Activated naive CD8-positive, alpha-beta T cell (primary cell): ENCODE measurements at regions not wholly inside any gene's neighbourhood (a gene's known extent, or its start where the extent isn't known, plus 50 kb on each side); places are given as distances from the start of the nearest gene placed in this dataset.

Source experiments
- H3K27ac Mint-ChIP-seq: one replicate; pipeline ENCODE4 v1.8.0; 2021; ENCODE audit warnings: mixed read lengths
- H3K27me3 Mint-ChIP-seq: one replicate; pipeline ENCODE4 v1.8.0; 2021; ENCODE audit warnings: mixed read lengths
- H3K36me3 Mint-ChIP-seq: one replicate; pipeline ENCODE4 v1.8.0; 2021; ENCODE audit warnings: mixed read lengths
- H3K4me1 Mint-ChIP-seq: one replicate; pipeline ENCODE4 v1.8.0; 2021; ENCODE audit warnings: low read depth, mixed read lengths
- H3K4me3 Mint-ChIP-seq: one replicate; pipeline ENCODE4 v1.8.0; 2021; ENCODE audit warnings: mild to moderate bottlenecking, mixed read lengths
- H3K9me3 Mint-ChIP-seq: one replicate; pipeline ENCODE4 v1.8.0; 2021; ENCODE audit warnings: low read depth, mixed read lengths

GRCh38 chr10:28410420-28411135 lies 107.7 kb upstream of the MPP7 start:
- Mint-ChIP-seq H3K4me1 (no peaks in the 10 kb centered on the region), H3K27me3 (peaks cover 5% of the 10 kb centered on the region), H3K27ac (no peak overlapping the region), H3K4me3 (no peak overlapping the region), H3K36me3 (peaks cover 2% of the 10 kb centered on the region), H3K9me3 (peaks cover 6% of the 10 kb centered on the region)

GRCh38 chr10:28411136-28411460 lies 108.2 kb upstream of the MPP7 start:
- Mint-ChIP-seq H3K9me3 (peaks cover 6% of the 10 kb centered on the region), H3K4me3 (no peak overlapping the region), H3K36me3 (peaks cover 2% of the 10 kb centered on the region), H3K27me3 (peaks cover 5% of the 10 kb centered on the region), H3K27ac (no peak overlapping the region), H3K4me1 (no peaks in the 10 kb centered on the region)

DNA sequence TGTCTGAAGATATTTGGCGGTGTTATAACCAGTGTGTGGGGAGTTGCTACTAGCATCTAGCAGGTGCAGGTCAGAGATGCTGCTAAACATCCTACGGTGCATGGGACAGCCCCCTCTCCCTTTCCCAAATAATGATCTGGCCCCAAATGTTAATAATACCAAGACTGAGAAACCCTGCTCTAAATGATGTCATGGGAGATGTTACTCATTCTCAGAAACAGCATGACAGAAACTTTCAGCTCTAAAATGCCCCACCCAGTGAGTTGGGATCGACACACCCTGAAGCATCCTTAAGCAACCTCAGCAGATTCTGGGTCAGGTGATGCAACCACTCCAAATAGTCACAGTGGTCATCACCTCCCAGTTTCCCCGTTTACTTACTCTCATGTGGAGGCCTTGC lies 108.8 kb upstream of the MPP7 start:
- peaks cover 2% of the 10 kb centered on the region for H3K36me3 Mint-ChIP-seq
- H3K4me3 Mint-ChIP-seq = no peak overlapping the region
- H3K9me3 Mint-ChIP-seq = peaks cover 6% of the 10 kb centered on the region
- H3K27me3 Mint-ChIP-seq = peaks cover 5% of the 10 kb centered on the region
- H3K4me1 Mint-ChIP-seq = no peaks in the 10 kb centered on the region
- H3K27ac Mint-ChIP-seq = no peak overlapping the region

- H3K36me3 Mint-ChIP-seq = peaks cover 2% of the 10 kb centered on the region
- no peak overlapping the region for H3K4me3 Mint-ChIP-seq
- H3K27me3 Mint-ChIP-seq = peaks cover 7% of the 10 kb centered on the region
- no peaks in the 10 kb centered on the region for H3K4me1 Mint-ChIP-seq
- no peak overlapping the region for H3K27ac Mint-ChIP-seq
- no peaks in the 10 kb centered on the region for H3K9me3 Mint-ChIP-seq
These were observed 114.8 kb upstream of the WAC start for GRCh38 chr10:28418069-28418468.

GRCh38 chr10:28425422-28425821 lies 107.5 kb upstream of the WAC start:
- H3K4me1 Mint-ChIP-seq = no peaks in the 10 kb centered on the region
- H3K36me3 Mint-ChIP-seq = no peaks in the 10 kb centered on the region
- no peaks in the 10 kb centered on the region for H3K9me3 Mint-ChIP-seq
- no peaks in the 10 kb centered on the region for H3K27me3 Mint-ChIP-seq
- H3K27ac Mint-ChIP-seq = no peak overlapping the region
- H3K4me3 Mint-ChIP-seq = no peak overlapping the region

DNA sequence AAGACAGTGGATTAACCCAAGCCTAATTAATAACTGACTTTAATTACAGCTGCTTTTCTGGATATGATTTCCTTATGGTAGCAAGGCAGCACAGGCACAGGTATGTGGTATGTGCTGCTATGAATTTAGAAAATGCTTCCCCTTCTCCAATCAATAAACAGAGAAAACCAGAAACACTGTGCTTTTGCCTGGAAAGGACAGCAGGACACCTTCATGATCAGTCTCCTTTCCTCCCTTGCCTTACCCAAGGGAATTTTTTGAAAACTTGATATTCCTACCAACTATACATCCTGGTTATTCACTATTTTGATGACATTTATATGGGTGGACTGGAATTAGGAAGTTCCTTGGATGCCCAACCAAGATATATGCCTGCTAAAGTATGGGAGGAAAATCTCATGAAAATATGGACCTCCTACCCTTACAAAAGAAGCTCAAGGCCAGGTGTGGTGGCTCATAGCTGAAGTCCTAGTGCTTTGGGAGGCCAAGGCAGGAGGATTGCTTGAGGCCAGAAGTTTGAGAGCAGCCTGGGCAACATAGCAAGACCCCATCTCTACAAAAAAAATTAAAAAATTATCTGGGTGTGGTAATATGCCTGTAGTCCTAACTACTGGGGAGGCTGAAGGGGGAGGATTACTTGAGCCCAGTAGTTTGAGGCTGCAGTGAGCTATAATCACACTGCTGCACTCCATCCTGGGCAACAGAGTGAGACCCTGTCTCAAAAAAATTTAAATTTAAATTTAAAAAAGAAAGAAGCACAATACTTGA lies 106.3 kb upstream of the WAC start:
- Mint-ChIP-seq H3K4me1 (no peaks in the 10 kb centered on the region), H3K4me3 (no peak overlapping the region)

DNA sequence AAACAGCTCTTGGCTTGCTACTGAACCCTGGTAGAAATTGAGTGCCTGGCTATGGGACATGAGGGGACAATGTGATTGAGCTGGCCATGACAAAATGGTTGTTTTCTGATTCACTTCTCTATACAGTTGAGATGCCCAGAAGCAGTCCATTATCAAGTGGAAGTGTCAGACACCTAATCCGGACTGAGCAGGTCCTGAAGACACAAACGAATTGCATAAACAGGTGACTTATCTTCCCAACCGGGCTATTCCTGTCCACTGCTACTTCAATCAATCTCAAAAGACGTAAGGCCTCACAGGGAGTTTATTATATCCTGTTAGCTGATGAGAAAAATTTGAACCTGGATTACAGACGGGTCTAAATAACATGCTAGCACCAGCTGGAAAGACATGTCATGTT lies 105.5 kb upstream of the WAC start:
- Mint-ChIP-seq H3K36me3 (no peaks in the 10 kb centered on the region), H3K4me1 (peaks cover 6% of the 10 kb centered on the region), H3K27me3 (peaks cover 2% of the 10 kb centered on the region), H3K9me3 (no peaks in the 10 kb centered on the region), H3K27ac (no peak overlapping the region), H3K4me3 (no peak overlapping the region)

More for the DNA sequence above, 106.3 kb upstream of the WAC start:
- Mint-ChIP-seq H3K9me3 (no peaks in the 10 kb centered on the region), H3K27ac (no peak overlapping the region), H3K36me3 (no peaks in the 10 kb centered on the region), H3K27me3 (no peaks in the 10 kb centered on the region)

- peaks cover 2% of the 10 kb centered on the region for H3K27me3 Mint-ChIP-seq
- no peak overlapping the region for H3K4me3 Mint-ChIP-seq
- H3K27ac Mint-ChIP-seq = no peak overlapping the region
- H3K36me3 Mint-ChIP-seq = no peaks in the 10 kb centered on the region
- H3K4me1 Mint-ChIP-seq = peaks cover 7% of the 10 kb centered on the region
- H3K9me3 Mint-ChIP-seq = no peaks in the 10 kb centered on the region
These were observed 103.9 kb upstream of the WAC start for GRCh38 chr10:28429045-28429444.

GRCh38 chr10:28429573-28430216 lies 103.2 kb upstream of the WAC start:
- no peaks in the 10 kb centered on the region for H3K36me3 Mint-ChIP-seq
- H3K4me1 Mint-ChIP-seq = peaks cover 7% of the 10 kb centered on the region
- peaks cover 2% of the 10 kb centered on the region for H3K27me3 Mint-ChIP-seq
- H3K4me3 Mint-ChIP-seq = no peak overlapping the region
- no peaks in the 10 kb centered on the region for H3K9me3 Mint-ChIP-seq
- no peak overlapping the region for H3K27ac Mint-ChIP-seq

DNA sequence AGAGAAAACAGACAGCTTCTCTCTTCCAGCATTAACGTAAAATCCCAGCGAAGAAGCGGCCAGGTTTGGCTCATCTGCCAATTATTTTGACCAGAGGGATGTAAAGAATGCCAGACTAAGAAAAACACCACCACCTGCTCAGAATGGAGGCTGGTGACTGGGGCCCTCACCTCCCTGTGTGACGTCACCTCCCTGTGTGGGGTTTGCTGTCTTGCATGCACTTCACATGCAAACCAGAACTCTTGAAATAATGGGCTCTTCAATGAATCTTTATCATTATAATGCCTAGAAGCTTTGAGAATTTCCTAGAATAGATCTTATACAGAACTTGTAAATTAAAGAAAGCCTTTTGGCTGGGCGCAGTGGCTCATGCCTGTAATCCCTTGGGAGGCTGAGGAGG lies 101.8 kb upstream of the WAC start:
- no peak overlapping the region for H3K27ac Mint-ChIP-seq
- no peak overlapping the region for H3K4me3 Mint-ChIP-seq
- H3K36me3 Mint-ChIP-seq = no peaks in the 10 kb centered on the region
- peaks cover 2% of the 10 kb centered on the region for H3K27me3 Mint-ChIP-seq
- H3K9me3 Mint-ChIP-seq = no peaks in the 10 kb centered on the region
- peaks cover 7% of the 10 kb centered on the region for H3K4me1 Mint-ChIP-seq

DNA sequence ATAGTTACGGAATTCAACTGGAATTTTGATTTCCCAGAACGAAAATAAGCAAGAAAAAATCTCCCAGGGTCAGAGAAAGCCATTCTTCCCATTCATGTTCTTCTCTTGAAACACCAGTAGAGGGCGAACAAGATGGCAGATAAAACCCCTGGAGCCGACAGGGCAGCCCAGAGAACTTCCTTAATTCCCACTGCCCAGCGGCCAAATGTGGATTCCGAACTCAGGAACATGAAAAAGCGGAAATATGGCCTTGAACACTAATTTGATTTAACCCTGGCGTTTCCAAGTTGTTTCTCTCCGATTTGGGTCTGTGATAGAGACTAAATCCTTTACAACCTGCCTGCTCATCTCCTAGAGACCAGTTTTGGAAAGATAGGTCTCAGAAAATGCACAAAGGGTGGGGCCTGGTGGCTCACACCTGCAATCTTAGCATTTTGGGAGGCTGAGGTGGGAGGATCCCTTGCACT lies 100.7 kb upstream of the WAC start:
- Mint-ChIP-seq H3K27me3 (peaks cover 2% of the 10 kb centered on the region), H3K27ac (no peak overlapping the region), H3K9me3 (no peaks in the 10 kb centered on the region)

GRCh38 chr10:28434063-28434462 lies 98.9 kb upstream of the WAC start:
- H3K27ac Mint-ChIP-seq = no peak overlapping the region
- H3K27me3 Mint-ChIP-seq = peaks cover 7% of the 10 kb centered on the region
- H3K4me1 Mint-ChIP-seq = peaks cover 7% of the 10 kb centered on the region

More for the DNA sequence above, 100.7 kb upstream of the WAC start:
- H3K36me3 Mint-ChIP-seq = no peaks in the 10 kb centered on the region
- H3K4me3 Mint-ChIP-seq = peak overlapping the region; percentile 66
- peaks cover 7% of the 10 kb centered on the region for H3K4me1 Mint-ChIP-seq

DNA sequence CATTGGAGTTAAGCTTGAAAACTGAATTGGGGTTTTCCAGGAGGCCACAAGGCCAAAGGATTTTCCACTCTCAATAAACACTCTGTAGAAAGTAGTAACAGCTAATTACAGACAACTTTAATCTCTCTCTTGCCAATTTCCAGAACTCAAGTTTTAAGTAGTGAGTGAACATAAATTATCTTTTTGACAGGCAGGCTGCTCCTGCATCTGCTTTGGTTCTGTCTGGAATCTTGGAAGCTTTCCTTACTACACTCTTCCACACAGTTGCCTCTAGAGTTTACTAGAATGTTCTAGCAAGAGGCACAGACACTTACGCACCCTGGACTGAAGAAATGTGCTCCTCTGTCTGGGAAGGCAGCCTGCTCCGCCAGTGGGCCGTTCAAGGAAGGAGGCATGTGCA lies 90.5 kb upstream of the WAC start:
- Mint-ChIP-seq H3K9me3 (no peaks in the 10 kb centered on the region), H3K4me3 (no peak overlapping the region), H3K4me1 (no peaks in the 10 kb centered on the region), H3K36me3 (no peaks in the 10 kb centered on the region), H3K27me3 (peaks cover 7% of the 10 kb centered on the region), H3K27ac (no peak overlapping the region)

More at GRCh38 chr10:28434063-28434462, 98.9 kb upstream of the WAC start:
- Mint-ChIP-seq H3K4me3 (no peak overlapping the region), H3K36me3 (no peaks in the 10 kb centered on the region), H3K9me3 (no peaks in the 10 kb centered on the region)

GRCh38 chr10:28444031-28444430 lies 88.9 kb upstream of the WAC start:
- H3K27ac Mint-ChIP-seq = no peak overlapping the region
- H3K36me3 Mint-ChIP-seq = no peaks in the 10 kb centered on the region
- H3K4me1 Mint-ChIP-seq = no peaks in the 10 kb centered on the region
- H3K4me3 Mint-ChIP-seq = no peak overlapping the region
- peaks cover 3% of the 10 kb centered on the region for H3K27me3 Mint-ChIP-seq
- H3K9me3 Mint-ChIP-seq = no peaks in the 10 kb centered on the region

DNA sequence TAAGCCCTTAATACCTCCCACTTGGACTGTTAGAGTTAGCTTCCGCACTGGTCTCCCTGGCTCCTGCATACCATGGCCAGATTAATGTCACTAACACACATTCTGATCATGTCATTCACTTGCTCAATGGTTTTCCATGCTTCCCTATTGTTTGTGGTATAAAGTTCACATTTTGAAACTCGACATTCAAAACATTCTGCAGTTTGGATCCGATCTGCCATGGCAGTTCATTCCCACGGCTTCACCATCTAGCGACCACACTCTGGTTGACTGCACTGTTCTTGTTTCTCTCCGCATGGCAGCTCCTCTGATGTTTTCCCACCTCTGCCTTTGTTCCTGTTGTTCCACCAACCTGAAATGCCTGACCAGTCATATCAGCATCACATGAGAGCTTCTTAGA lies 87.4 kb upstream of the WAC start:
- no peaks in the 10 kb centered on the region for H3K9me3 Mint-ChIP-seq
- H3K36me3 Mint-ChIP-seq = no peaks in the 10 kb centered on the region
- H3K27ac Mint-ChIP-seq = no peak overlapping the region
- peaks cover 7% of the 10 kb centered on the region for H3K27me3 Mint-ChIP-seq
- no peaks in the 10 kb centered on the region for H3K4me1 Mint-ChIP-seq
- no peak overlapping the region for H3K4me3 Mint-ChIP-seq
